OCI-LY1 (cell line): ENCODE measurements at regions not wholly inside any gene's neighbourhood (a gene's known extent, or its start where the extent isn't known, plus 50 kb on each side); places are given as distances from the start of the nearest gene placed in this dataset.

Experiments used
- CTCF ChIP-seq: fragments of 200-600 bp; sonication (generic), shearing (Covaris generic); IDR thresholded peaks from 2 replicates; pipeline ENCODE4 v1.5.1; 2017; ENCODE audit warnings: mild to moderate bottlenecking, antibody characterized with exemption, low read length, moderate library complexity, mixed read lengths
- EZH2 ChIP-seq: fragments of 200-600 bp; sonication (generic), shearing (Covaris generic); IDR thresholded peaks from 2 replicates; pipeline ENCODE4 v1.8.0; 2017; ENCODE audit warnings: borderline replicate concordance, mixed run types, mild to moderate bottlenecking, antibody characterized with exemption, low read length, moderate library complexity, mixed read lengths

- TF ChIP-seq CTCF (no peak), EZH2 (no peak)
Observed at GRCh38 chr1:184157394-184157742, 105.8 kb downstream of the TSEN15 start.
